HG03139 (cell line): ENCODE measurements at regions not wholly inside any gene's neighbourhood (a gene's known extent, or its start where the extent isn't known, plus 50 kb on each side); places are given as distances from the start of the nearest gene placed in this dataset.
"Not testable (repeated sequence)": the region's sequence is repeated elsewhere in the genome, so short reads cannot be mapped to it uniquely, and the experiment has no call there.

ENCODE experiments used
- ATAC-seq: cut with Tn5 transposase; IDR thresholded peaks from one replicate; pipeline ENCODE4 v1.9.1; 2021; ENCODE audit not compliant: unreplicated experiment

DNA sequence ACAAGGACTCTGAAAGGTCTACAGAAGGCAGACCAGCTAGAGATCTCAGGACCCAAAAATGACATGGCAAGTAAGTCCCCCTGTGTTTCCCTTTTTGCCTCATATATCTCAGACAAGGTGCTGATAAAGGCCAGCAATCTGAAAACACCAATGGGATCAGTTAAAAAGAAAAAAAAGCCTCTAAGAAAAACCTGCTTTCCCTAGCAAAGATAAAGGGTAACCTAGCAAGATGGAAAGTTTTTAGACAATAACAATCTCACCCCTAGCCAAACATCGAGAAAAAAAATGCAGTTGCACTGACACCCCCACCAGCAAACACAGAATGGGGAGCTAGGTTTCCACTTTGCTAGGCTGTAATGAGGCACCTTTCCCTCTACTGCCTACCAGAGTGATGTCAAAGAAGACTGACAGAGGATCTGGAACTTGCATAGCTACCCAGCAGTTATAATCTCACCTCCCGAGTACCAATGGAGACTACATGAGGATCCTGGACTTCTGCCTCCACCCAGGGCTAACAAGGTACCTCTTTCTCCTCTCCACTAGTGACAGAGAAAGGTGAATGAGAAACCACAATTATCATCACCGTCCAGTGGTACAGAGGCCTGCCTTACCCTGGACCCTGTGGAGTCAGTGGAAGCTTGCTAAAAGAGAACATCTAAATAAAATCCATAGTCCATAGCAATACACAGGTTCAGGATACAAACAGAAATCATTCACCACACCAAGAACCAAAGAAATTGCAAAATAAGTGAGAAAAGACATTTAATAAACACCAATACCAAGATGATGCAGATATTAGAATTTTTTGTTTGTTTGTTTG is 240.8 kb downstream of the ARHGAP12 start:
- ATAC-seq, result no peak

GRCh38 chr10:31686599-31686998 is 242.0 kb downstream of the ARHGAP12 start:
- ATAC-seq, result no peak

GRCh38 chr10:31683682-31684081 is 244.9 kb downstream of the ARHGAP12 start:
- ATAC-seq, result no peak

DNA sequence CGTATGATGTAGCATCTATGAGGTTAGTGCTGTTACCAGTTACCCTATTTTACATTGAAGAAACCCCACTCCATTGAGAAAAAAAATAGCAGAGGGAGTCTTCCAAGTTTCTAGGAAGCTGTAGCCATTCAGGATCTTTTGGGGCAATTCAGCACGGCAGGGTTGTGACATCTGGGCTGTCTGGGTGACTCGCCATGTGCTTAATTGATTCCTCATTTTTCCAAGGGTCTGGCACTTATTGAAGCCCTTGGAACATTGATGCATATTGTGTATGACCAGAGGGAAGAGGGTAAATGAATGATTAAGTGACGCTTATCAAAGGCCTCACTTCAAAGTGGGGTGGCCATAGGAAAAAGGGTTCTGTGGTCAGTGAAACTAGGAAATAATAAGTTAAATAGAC is 248.7 kb downstream of the ARHGAP12 start:
- no peak for ATAC-seq

GRCh38 chr10:31678575-31679516 is 249.8 kb downstream of the ARHGAP12 start:
- ATAC-seq, result no peak

DNA sequence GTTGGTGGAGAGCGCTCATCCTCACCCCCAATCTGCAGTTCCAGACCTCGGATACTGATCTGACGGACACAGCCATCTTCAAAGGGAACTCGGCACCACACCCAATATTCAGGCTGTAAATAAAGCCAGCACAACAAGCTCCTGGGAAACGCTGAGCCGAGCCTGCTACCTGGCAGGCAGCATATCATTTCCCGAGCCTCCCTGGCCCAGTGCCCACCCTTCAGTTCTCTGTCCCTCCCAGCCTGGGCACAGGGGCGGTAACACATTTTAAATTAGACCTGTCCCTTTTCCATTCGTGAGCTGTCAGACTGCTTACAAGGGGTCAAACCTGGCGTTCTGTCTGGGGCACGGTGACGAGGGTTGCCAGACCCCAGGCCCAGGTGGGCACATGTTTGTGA is 250.5 kb downstream of the ARHGAP12 start:
- no peak for ATAC-seq

GRCh38 chr10:31677195-31678138 is 251.2 kb downstream of the ARHGAP12 start:
- no peak for ATAC-seq

DNA sequence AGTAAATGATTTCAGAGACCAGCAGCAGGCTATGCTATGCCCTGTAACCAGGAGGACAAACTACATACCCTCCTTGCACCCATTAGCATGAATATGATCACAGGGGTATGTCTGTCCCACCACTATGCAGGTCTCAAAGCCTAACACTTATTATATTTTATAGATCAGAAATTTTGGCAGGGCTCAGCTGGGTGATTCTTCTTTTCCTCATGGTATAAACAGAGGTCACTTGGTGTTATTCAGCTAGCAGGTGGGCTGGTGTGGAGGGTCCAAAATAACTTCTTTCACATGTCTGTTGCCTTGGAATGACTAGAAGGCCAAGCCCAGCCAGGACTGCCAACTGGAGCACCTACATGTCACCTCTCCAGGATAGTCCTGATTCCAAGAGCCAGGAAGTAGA is 252.9 kb downstream of the ARHGAP12 start:
- no peak for ATAC-seq

DNA sequence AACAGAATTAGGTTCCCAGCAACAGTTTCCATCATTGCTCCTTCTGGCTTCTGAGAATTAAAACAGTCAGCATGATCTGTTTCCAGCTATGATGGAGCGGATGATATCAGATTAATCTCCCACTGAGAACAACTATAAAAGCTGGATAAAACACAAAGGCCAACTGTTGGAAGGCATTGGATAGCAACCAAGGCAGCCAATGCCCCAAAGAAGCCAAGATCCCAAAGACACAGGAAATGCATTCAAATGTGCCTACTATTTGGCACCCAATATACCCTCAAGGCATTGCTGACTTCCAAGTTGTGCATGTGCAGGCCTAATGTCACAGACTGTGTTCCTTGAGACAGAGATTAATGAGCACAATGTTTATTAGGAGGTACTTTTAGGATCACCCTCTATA is 259.3 kb downstream of the ARHGAP12 start:
- ATAC-seq, result no peak

- no peak for ATAC-seq
Observed at GRCh38 chr10:31668326-31668725, 260.3 kb downstream of the ARHGAP12 start.

- not testable (repeated sequence) for ATAC-seq
Observed at GRCh38 chr10:31665764-31666279, 262.8 kb downstream of the ARHGAP12 start.

- ATAC-seq, result no peak
Observed at GRCh38 chr10:31664803-31665202, 263.8 kb downstream of the ARHGAP12 start.

DNA sequence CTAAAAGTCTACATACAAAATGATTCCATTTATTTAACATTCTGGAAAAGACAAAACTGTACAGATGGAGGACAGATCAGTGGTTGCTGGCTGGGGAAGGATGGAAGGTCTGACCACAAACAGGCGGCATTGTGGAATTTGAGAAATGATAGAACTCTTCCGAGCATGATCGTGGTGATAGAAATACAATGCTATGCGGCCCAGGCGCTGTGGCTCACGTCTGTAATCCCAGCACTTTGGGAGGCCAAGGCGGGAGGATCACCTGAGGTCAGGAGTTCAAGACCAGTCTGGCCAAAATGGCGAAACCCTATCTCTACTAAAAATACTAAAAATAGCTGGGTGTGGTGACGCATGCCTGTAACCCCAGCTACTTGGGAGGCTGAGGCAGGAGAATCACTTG is 264.6 kb downstream of the ARHGAP12 start:
- not testable (repeated sequence) for ATAC-seq

DNA sequence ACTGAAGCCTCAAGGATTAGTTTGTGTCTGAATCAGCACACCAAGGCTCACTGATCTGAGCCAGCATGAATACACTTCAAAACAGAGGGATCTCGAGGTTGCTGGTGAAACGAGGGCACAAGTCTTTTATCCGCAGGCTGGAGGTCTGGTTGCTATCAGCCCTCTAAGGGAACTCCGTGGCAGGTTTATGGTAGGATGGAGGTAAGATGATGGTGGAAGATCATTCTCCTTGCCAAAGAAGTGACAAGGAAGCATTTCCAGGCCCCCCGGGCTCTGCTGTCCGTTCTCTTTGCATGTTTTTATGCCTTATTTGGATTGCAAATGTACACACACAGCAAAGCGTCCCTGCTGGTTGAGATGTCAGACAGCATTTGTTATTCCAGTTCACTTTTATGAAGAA is 268.3 kb downstream of the ARHGAP12 start:
- no peak for ATAC-seq

GRCh38 chr10:31659665-31660064 is 269.0 kb downstream of the ARHGAP12 start:
- ATAC-seq, result no peak

DNA sequence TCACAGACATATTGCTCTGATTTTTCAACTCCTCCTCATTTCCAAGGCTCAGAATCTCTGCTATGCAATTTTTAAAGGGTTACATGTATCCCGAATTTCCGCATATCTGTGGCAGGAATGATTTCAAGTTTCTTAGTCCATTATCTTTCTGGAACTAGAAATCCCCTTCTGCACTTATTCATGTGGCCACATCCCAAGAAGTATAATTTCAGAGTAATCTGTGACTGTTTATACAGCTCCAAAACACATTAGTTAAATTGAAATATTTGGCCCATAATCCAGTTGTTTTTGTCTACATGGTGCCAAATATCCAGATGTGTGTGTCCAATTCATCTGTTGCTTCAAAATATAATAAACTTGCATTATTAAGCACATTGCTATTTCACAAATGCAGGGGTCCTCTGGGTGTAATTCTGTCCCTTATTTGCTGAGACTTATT is 271.2 kb downstream of the ARHGAP12 start:
- no peak for ATAC-seq

DNA sequence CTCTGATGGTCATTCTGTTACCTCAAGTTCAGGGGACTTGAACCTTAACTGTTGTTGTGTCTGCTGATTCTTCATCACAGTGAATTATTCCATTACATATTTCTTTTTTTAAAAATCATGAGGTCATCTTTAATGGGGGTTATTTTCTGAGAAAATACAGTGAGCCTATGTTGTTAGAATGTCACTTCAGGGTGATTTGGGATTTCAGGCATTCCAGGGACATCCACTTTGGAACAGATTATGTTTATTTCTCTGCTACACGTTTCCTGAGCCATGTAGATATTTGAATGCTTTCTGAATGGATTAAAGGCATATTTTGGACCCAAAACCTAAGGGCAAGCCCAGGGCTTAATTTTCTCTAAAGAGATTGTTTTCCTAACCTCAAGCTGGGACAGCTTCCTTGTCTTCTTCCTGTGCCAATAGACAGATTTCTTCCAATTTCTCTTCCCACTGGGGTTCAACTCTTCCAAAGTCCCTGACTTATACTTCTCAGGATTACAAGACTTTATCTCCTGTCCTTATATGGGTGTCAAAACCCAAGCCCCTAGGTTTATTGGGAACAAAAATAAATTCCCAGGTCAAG is 271.7 kb downstream of the ARHGAP12 start:
- no peak for ATAC-seq

DNA sequence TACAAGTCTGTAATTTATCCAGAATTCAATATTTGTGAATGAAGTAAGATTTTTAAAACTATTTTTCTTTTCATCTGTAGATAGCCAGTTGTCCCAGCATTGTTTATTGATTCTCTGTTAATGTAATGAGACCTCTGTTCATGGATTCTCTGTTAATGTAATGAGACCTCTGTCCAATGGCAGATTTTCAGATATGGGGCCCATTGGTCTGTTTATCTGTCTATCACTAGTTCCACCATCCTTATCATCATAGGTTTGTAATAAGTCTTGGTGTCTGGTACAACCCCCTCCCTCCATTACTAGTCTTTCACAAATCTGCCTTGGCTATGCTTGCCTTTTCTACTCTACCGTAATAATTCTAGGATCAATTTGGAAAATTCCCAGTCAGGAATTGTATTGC is 276.6 kb downstream of the ARHGAP12 start:
- no peak for ATAC-seq

DNA sequence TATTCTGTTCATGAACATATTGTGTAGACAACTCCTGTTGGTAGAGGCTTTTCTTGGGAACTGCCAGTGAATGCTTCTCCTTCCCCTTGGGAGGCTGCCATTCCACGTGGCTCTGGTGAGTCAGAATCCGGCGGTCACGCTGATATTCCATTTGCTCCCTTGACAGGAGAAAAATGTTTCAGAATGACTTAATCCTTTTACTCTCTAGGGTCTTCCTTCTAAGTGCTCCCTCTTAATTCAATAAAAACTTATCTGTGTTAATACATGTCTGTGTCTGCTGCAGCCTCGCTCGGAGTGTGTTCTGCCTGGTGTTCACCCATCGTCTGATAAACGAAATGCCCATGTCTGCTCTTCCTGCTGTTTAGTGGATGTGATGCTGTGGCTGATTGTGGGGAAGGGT is 278.6 kb downstream of the ARHGAP12 start:
- no peak for ATAC-seq

DNA sequence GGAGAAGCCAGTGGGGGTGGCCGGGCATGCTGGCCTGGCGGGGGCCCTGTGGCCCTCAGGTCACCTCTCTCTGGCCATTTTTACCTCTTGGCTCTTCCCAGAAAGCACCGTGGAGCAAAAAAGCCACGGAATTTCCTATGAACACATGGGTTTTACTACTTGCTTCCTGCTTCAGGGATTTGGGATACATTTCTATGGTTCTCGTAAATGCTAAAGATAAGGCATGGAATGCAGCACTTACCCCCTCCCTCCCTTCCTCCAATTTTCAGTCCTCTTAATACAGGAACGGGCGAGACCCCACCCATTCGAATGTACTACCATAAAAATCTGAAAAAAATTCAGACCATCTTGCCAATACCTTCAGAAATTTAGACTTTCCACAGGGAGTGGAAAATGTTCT is 279.7 kb downstream of the ARHGAP12 start:
- ATAC-seq, result no peak
